ENCODE measurements at regions not wholly inside any gene's neighbourhood (a gene's known extent, or its start where the extent isn't known, plus 50 kb on each side); places are given as distances from the start of the nearest gene placed in this dataset.

- Histone ChIP-seq H2AK5ac (ENCODE audit: low read length) (no peak overlapping the region), H3K27ac (ENCODE audit: low read depth, low read length) (no peak overlapping the region), H2BK120ac (ENCODE audit: low read depth, low read length) (no peak overlapping the region), H3K4ac (ENCODE audit: low read depth, low read length) (no peak overlapping the region), H2BK5ac (ENCODE audit: low read length) (no peak overlapping the region), H3K9ac (ENCODE audit: low read length) (no peak overlapping the region), H3K23ac (ENCODE audit: low read length) (no peak overlapping the region), H3K18ac (ENCODE audit: low read length) (no peak overlapping the region), H2BK15ac (replicated peaks; ENCODE audit: low read depth) (no peak overlapping the region), H3K36me3 (ENCODE audit: control insufficient read depth, insufficient read depth, low read length) (no peaks in the 10 kb centered on the region), H3K79me1 (ENCODE audit: low read length) (peaks cover 5% of the 10 kb centered on the region), H3K79me2 (ENCODE audit: control insufficient read depth, insufficient read depth, low read length) (peaks cover 2% of the 10 kb centered on the region), H3K56ac (ENCODE audit: low read length) (no peak overlapping the region), H3K4me2 (ENCODE audit: low read length) (no peak overlapping the region), H3K27me3 (ENCODE audit: insufficient read depth, low read length, poor library complexity) (no peaks in the 10 kb centered on the region), H4K8ac (ENCODE audit: low read depth, low read length) (no peak overlapping the region), H3K4me3 (ENCODE audit: low read length) (no peak overlapping the region), H4K5ac (ENCODE audit: low read length) (no peak overlapping the region), H3K4me1 (ENCODE audit: control insufficient read depth, low read depth, low read length) (peaks cover 3% of the 10 kb centered on the region)
- no peak for DNase-seq
- WGBS (ENCODE audit: extremely low coverage, insufficient coverage, low lambda C conversion rate): no CpG with 5 or more reads among the region's 1 CpG
Observed at GRCh38 chr11:129260750-129261149, 68.6 kb upstream of the ARHGAP32 start.

GRCh38 chr11:129259931-129260348 lies 67.8 kb upstream of the ARHGAP32 start:
- H3K79me1 ChIP-seq (ENCODE audit: low read length): peaks cover 5% of the 10 kb centered on the region
- peak; percentile 40 for DNase-seq

GRCh38 chr11:129258205-129258604 lies 66.1 kb upstream of the ARHGAP32 start:
- Histone ChIP-seq H3K56ac (ENCODE audit: low read length) (peak overlapping the region; percentile 26), H4K8ac (ENCODE audit: low read depth, low read length) (no peak overlapping the region), H3K27ac (ENCODE audit: low read depth, low read length) (no peak overlapping the region), H3K23ac (ENCODE audit: low read length) (no peak overlapping the region), H3K79me1 (ENCODE audit: low read length) (peaks cover 3% of the 10 kb centered on the region), H2BK15ac (replicated peaks; ENCODE audit: low read depth) (no peak overlapping the region), H3K4me2 (ENCODE audit: low read length) (no peak overlapping the region), H3K4me1 (ENCODE audit: control insufficient read depth, low read depth, low read length) (peaks cover 3% of the 10 kb centered on the region), H2BK5ac (ENCODE audit: low read length) (no peak overlapping the region), H3K4ac (ENCODE audit: low read depth, low read length) (no peak overlapping the region), H3K9ac (ENCODE audit: low read length) (no peak overlapping the region), H4K5ac (ENCODE audit: low read length) (no peak overlapping the region), H2AK5ac (ENCODE audit: low read length) (no peak overlapping the region), H3K4me3 (ENCODE audit: low read length) (no peak overlapping the region), H3K27me3 (ENCODE audit: insufficient read depth, low read length, poor library complexity) (no peaks in the 10 kb centered on the region), H2BK120ac (ENCODE audit: low read depth, low read length) (no peak overlapping the region), H3K79me2 (ENCODE audit: control insufficient read depth, insufficient read depth, low read length) (peaks cover 2% of the 10 kb centered on the region), H3K18ac (ENCODE audit: low read length) (peak overlapping the region; percentile 40), H3K36me3 (ENCODE audit: control insufficient read depth, insufficient read depth, low read length) (no peaks in the 10 kb centered on the region)
- no peak for DNase-seq
- no CpG with 5 or more reads among the region's 5 CpGs for WGBS (ENCODE audit: extremely low coverage, insufficient coverage, low lambda C conversion rate)

More at GRCh38 chr11:129259931-129260348, 67.8 kb upstream of the ARHGAP32 start:
- Histone ChIP-seq H3K4me1 (ENCODE audit: control insufficient read depth, low read depth, low read length) (peaks cover 3% of the 10 kb centered on the region), H3K9ac (ENCODE audit: low read length) (no peak overlapping the region), H3K4ac (ENCODE audit: low read depth, low read length) (no peak overlapping the region), H2BK120ac (ENCODE audit: low read depth, low read length) (no peak overlapping the region), H4K5ac (ENCODE audit: low read length) (no peak overlapping the region), H3K56ac (ENCODE audit: low read length) (no peak overlapping the region), H3K4me3 (ENCODE audit: low read length) (no peak overlapping the region), H2BK5ac (ENCODE audit: low read length) (no peak overlapping the region), H3K27ac (ENCODE audit: low read depth, low read length) (no peak overlapping the region), H3K18ac (ENCODE audit: low read length) (peak overlapping the region; percentile 40), H3K36me3 (ENCODE audit: control insufficient read depth, insufficient read depth, low read length) (no peaks in the 10 kb centered on the region), H2AK5ac (ENCODE audit: low read length) (no peak overlapping the region), H3K27me3 (ENCODE audit: insufficient read depth, low read length, poor library complexity) (no peaks in the 10 kb centered on the region), H2BK15ac (replicated peaks; ENCODE audit: low read depth) (no peak overlapping the region), H3K4me2 (ENCODE audit: low read length) (no peak overlapping the region), H4K8ac (ENCODE audit: low read depth, low read length) (no peak overlapping the region), H3K79me2 (ENCODE audit: control insufficient read depth, insufficient read depth, low read length) (peaks cover 2% of the 10 kb centered on the region), H3K23ac (ENCODE audit: low read length) (no peak overlapping the region)
- no CpG with 5 or more reads among the region's 3 CpGs for WGBS (ENCODE audit: extremely low coverage, insufficient coverage, low lambda C conversion rate)

GRCh38 chr11:129257512-129257911 lies 65.4 kb upstream of the ARHGAP32 start:
- peaks cover 3% of the 10 kb centered on the region for H3K79me1 ChIP-seq (ENCODE audit: low read length)
- H3K23ac ChIP-seq (ENCODE audit: low read length): no peak overlapping the region
- H2BK120ac ChIP-seq (ENCODE audit: low read depth, low read length): no peak overlapping the region
- no peak for DNase-seq
- H3K4me2 ChIP-seq (ENCODE audit: low read length): no peak overlapping the region
- no peak overlapping the region for H2AK5ac ChIP-seq (ENCODE audit: low read length)
- no peak overlapping the region for H3K56ac ChIP-seq (ENCODE audit: low read length)
- no peak overlapping the region for H4K5ac ChIP-seq (ENCODE audit: low read length)
- no peaks in the 10 kb centered on the region for H3K36me3 ChIP-seq (ENCODE audit: control insufficient read depth, insufficient read depth, low read length)
- H3K79me2 ChIP-seq (ENCODE audit: control insufficient read depth, insufficient read depth, low read length): peaks cover 2% of the 10 kb centered on the region
- H3K4ac ChIP-seq (ENCODE audit: low read depth, low read length): no peak overlapping the region
- no peak overlapping the region for H3K18ac ChIP-seq (ENCODE audit: low read length)
- H3K27ac ChIP-seq (ENCODE audit: low read depth, low read length): no peak overlapping the region
- H3K4me3 ChIP-seq (ENCODE audit: low read length): no peak overlapping the region
- H2BK15ac ChIP-seq (replicated peaks; ENCODE audit: low read depth): no peak overlapping the region
- no peak overlapping the region for H2BK5ac ChIP-seq (ENCODE audit: low read length)
- no peak overlapping the region for H3K9ac ChIP-seq (ENCODE audit: low read length)
- H4K8ac ChIP-seq (ENCODE audit: low read depth, low read length): no peak overlapping the region
- H3K27me3 ChIP-seq (ENCODE audit: insufficient read depth, low read length, poor library complexity): no peaks in the 10 kb centered on the region
- H3K4me1 ChIP-seq (ENCODE audit: control insufficient read depth, low read depth, low read length): peaks cover 3% of the 10 kb centered on the region

- Histone ChIP-seq H4K8ac (ENCODE audit: low read depth, low read length) (no peak overlapping the region), H4K5ac (ENCODE audit: low read length) (no peak overlapping the region), H2BK15ac (replicated peaks; ENCODE audit: low read depth) (no peak overlapping the region), H3K4me2 (ENCODE audit: low read length) (no peak overlapping the region), H3K56ac (ENCODE audit: low read length) (no peak overlapping the region), H3K18ac (ENCODE audit: low read length) (peak overlapping the region; percentile 14), H3K79me2 (ENCODE audit: control insufficient read depth, insufficient read depth, low read length) (peaks cover 2% of the 10 kb centered on the region), H2BK120ac (ENCODE audit: low read depth, low read length) (no peak overlapping the region), H2AK5ac (ENCODE audit: low read length) (no peak overlapping the region), H3K4me1 (ENCODE audit: control insufficient read depth, low read depth, low read length) (peaks cover 3% of the 10 kb centered on the region), H2BK5ac (ENCODE audit: low read length) (no peak overlapping the region), H3K36me3 (ENCODE audit: control insufficient read depth, insufficient read depth, low read length) (no peaks in the 10 kb centered on the region), H3K4me3 (ENCODE audit: low read length) (no peak overlapping the region), H3K27ac (ENCODE audit: low read depth, low read length) (peak overlapping the region; percentile 37), H3K23ac (ENCODE audit: low read length) (no peak overlapping the region), H3K4ac (ENCODE audit: low read depth, low read length) (no peak overlapping the region), H3K79me1 (ENCODE audit: low read length) (no peaks in the 10 kb centered on the region), H3K9ac (ENCODE audit: low read length) (no peak overlapping the region), H3K27me3 (ENCODE audit: insufficient read depth, low read length, poor library complexity) (no peaks in the 10 kb centered on the region)
- peak; percentile 81 for DNase-seq
- no CpG with 5 or more reads among the region's 5 CpGs for WGBS (ENCODE audit: extremely low coverage, insufficient coverage, low lambda C conversion rate)
Observed at GRCh38 chr11:129252621-129253020, 60.5 kb upstream of the ARHGAP32 start.

- no peaks in the 10 kb centered on the region for H3K27me3 ChIP-seq (ENCODE audit: insufficient read depth, low read length, poor library complexity)
- H3K27ac ChIP-seq (ENCODE audit: low read depth, low read length): no peak overlapping the region
- no peaks in the 10 kb centered on the region for H3K79me1 ChIP-seq (ENCODE audit: low read length)
- peaks cover 2% of the 10 kb centered on the region for H3K79me2 ChIP-seq (ENCODE audit: control insufficient read depth, insufficient read depth, low read length)
- H3K4me2 ChIP-seq (ENCODE audit: low read length): no peak overlapping the region
- H3K4me3 ChIP-seq (ENCODE audit: low read length): no peak overlapping the region
- no peak for DNase-seq
- H3K56ac ChIP-seq (ENCODE audit: low read length): no peak overlapping the region
- no peak overlapping the region for H3K4ac ChIP-seq (ENCODE audit: low read depth, low read length)
- H3K36me3 ChIP-seq (ENCODE audit: control insufficient read depth, insufficient read depth, low read length): no peaks in the 10 kb centered on the region
- no peak overlapping the region for H2BK120ac ChIP-seq (ENCODE audit: low read depth, low read length)
- no peak overlapping the region for H2BK15ac ChIP-seq (replicated peaks; ENCODE audit: low read depth)
- no peak overlapping the region for H3K23ac ChIP-seq (ENCODE audit: low read length)
- H4K8ac ChIP-seq (ENCODE audit: low read depth, low read length): no peak overlapping the region
- peaks cover 3% of the 10 kb centered on the region for H3K4me1 ChIP-seq (ENCODE audit: control insufficient read depth, low read depth, low read length)
- no peak overlapping the region for H2BK5ac ChIP-seq (ENCODE audit: low read length)
- H4K5ac ChIP-seq (ENCODE audit: low read length): no peak overlapping the region
- H2AK5ac ChIP-seq (ENCODE audit: low read length): no peak overlapping the region
- H3K18ac ChIP-seq (ENCODE audit: low read length): no peak overlapping the region
- no peak overlapping the region for H3K9ac ChIP-seq (ENCODE audit: low read length)
- no CpG with 5 or more reads among the region's 3 CpGs for WGBS (ENCODE audit: extremely low coverage, insufficient coverage, low lambda C conversion rate)
Observed at GRCh38 chr11:129251067-129251466, 58.9 kb upstream of the ARHGAP32 start.

Data from mesendoderm (in vitro differentiated cells).